ENCODE measurements at regions not wholly inside any gene's neighbourhood (a gene's known extent, or its start where the extent isn't known, plus 50 kb on each side); places are given as distances from the start of the nearest gene placed in this dataset.

GRCh38 chr3:177898185-177898584, 638.1 kb upstream of the KCNMB2 start:
- Histone ChIP-seq H3K4me3 (no peak overlapping the region), H3K36me3 (no peaks in the 10 kb centered on the region), H3K27me3 (no peaks in the 10 kb centered on the region), H3K4me1 (peaks cover under 1% of the 10 kb centered on the region), H3K27ac (no peak overlapping the region), H3K9me3 (peaks cover 8% of the 10 kb centered on the region)
- 93% methylated on average over 1 of the region's 1 CpG for WGBS
- no peak for DNase-seq (ENCODE audit: low spot score in 2 of 2)
- TF ChIP-seq POLR2A (IDR thresholded peaks at IDR 0.05) = no peak
- TF ChIP-seq POLR2AphosphoS5 (IDR thresholded peaks at IDR 0.05) = no peak
- no peak for TF ChIP-seq EP300 (IDR thresholded peaks at IDR 0.05)
- no peak for TF ChIP-seq CTCF (IDR thresholded peaks at IDR 0.05)

- Histone ChIP-seq H3K27me3 (no peaks in the 10 kb centered on the region), H3K27ac (no peak overlapping the region), H3K4me3 (no peak overlapping the region), H3K4me1 (peaks cover 2% of the 10 kb centered on the region), H3K36me3 (no peaks in the 10 kb centered on the region), H3K9me3 (peaks cover 8% of the 10 kb centered on the region)
- WGBS = 98% methylated on average over 7 of the region's 9 CpGs
- TF ChIP-seq CTCF (IDR thresholded peaks at IDR 0.05) (no peak), POLR2A (IDR thresholded peaks at IDR 0.05) (no peak), POLR2AphosphoS5 (IDR thresholded peaks at IDR 0.05) (no peak), EP300 (IDR thresholded peaks at IDR 0.05) (no peak)
- no peak for DNase-seq (ENCODE audit: low spot score in 2 of 2)
Observed at GRCh38 chr3:177899275-177900067, 636.8 kb upstream of the KCNMB2 start.

- Histone ChIP-seq H3K27ac (no peak overlapping the region), H3K9me3 (peaks cover 7% of the 10 kb centered on the region), H3K4me3 (no peak overlapping the region), H3K27me3 (no peaks in the 10 kb centered on the region), H3K4me1 (peaks cover 14% of the 10 kb centered on the region), H3K36me3 (no peaks in the 10 kb centered on the region)
- no peak for DNase-seq (ENCODE audit: low spot score in 2 of 2)
- 88% methylated on average over 5 of the region's 5 CpGs for WGBS
- no peak for TF ChIP-seq CTCF (IDR thresholded peaks at IDR 0.05)
- no peak for TF ChIP-seq POLR2A (IDR thresholded peaks at IDR 0.05)
- TF ChIP-seq EP300 (IDR thresholded peaks at IDR 0.05) = no peak
- TF ChIP-seq POLR2AphosphoS5 (IDR thresholded peaks at IDR 0.05) = no peak
Observed at GRCh38 chr3:177902876-177903275, 633.4 kb upstream of the KCNMB2 start.

DNA sequence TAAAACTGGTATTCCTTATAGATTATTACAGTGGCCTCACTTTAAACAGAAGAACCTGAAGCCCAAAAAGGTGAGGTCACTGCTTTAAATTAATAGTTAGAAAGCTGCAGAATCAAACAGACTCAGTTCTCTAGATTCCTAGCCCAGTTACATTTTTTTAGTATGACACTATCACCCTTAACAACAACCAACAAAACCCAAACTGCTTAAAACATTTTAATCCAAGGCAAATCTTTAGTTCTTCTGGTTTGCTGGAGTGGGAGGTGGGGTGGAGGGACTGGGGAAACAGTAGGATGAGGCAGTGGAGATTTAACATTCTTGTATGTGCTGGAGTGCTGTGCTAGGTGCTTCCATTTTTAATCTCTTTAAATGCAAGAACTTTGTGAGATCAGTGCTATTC, 631.6 kb upstream of the KCNMB2 start:
- H3K27me3 ChIP-seq = no peaks in the 10 kb centered on the region
- DNase-seq (ENCODE audit: low spot score in 2 of 2) = no peak

More for the DNA sequence above, 631.6 kb upstream of the KCNMB2 start:
- Histone ChIP-seq H3K4me1 (peaks cover 14% of the 10 kb centered on the region), H3K9me3 (no peaks in the 10 kb centered on the region), H3K27ac (peak overlapping the region; percentile 33), H3K4me3 (no peak overlapping the region), H3K36me3 (no peaks in the 10 kb centered on the region)
- TF ChIP-seq POLR2AphosphoS5 (IDR thresholded peaks at IDR 0.05) (no peak), POLR2A (IDR thresholded peaks at IDR 0.05) (no peak), EP300 (IDR thresholded peaks at IDR 0.05) (no peak), CTCF (IDR thresholded peaks at IDR 0.05) (no peak)
